Adrenal gland (tissue), 9 donors: ENCODE measurements at regions not wholly inside any gene's neighbourhood (a gene's known extent, or its start where the extent isn't known, plus 50 kb on each side); places are given as distances from the start of the nearest gene placed in this dataset.

Experiments
- DNase-seq, 7 donors: peaks; one replicate each; pipeline ENCODE4 v3.0.0-alpha.2; 2019 to 2020
- H3K27ac ChIP-seq, 5 donors: fragments of 200-600 bp; sonication (generic) in 4 of 5; 1 replicate in 3 of 5; 2 replicates in 2 of 5; pipeline versions ENCODE4 v1.5.1 to v1.8.0; 2016 to 2020; ENCODE audit warnings: mild to moderate bottlenecking in 1 of 5
- H3K27me3 ChIP-seq: fragments of 200-600 bp; 2 replicates; pipeline ENCODE4 v1.8.0; 2021
- H3K36me3 ChIP-seq, 2 donors: fragments of 200-600 bp; replicated peaks in 1 of 2; 1 replicate in 1 of 2; 2 replicates in 1 of 2; pipeline versions ENCODE4 v1.5.1 to v1.8.0; 2018 to 2022
- H3K4me1 ChIP-seq, 2 donors: fragments of 200-600 bp; replicated peaks in 1 of 2; 1 replicate in 1 of 2; 2 replicates in 1 of 2; pipeline versions ENCODE4 v1.5.1 to v1.8.0; 2018 to 2021
- H3K4me3 ChIP-seq, 4 donors: fragments of 200-600 bp; sonication (generic) in 3 of 4; one replicate each; pipeline ENCODE4 v1.5.1; 2016 to 2018
- H3K9me3 ChIP-seq, 3 donors: fragments of 200-600 bp; sonication (generic) in 1 of 3; replicated peaks in 1 of 3; 1 replicate in 2 of 3; 2 replicates in 1 of 3; pipeline versions ENCODE4 v1.5.1 to v1.8.0; 2016 to 2021
- POLR2A ChIP-seq, 2 donors: fragments of 450-650 bp; IDR thresholded peaks; one replicate each; pipeline ENCODE4 v1.6.1; 2017; ENCODE audit warnings: antibody characterized with exemption in 2 of 2, mild to moderate bottlenecking in 2 of 2, moderate library complexity in 1 of 2
- WGBS, 4 donors: extraction: QIAGEN DNeasy Blood & Tissue Kit in 2 of 4; methylation state at CpG; one replicate each; pipeline versions ENCODE4 v1.1.5 to v1.1.7; 2013 to 2017; 5-methylcytosine and 5-hydroxymethylcytosine counted together
- intact Hi-C, 2 donors: fragments of 100-400 bp; cut with DNase I; formaldehyde crosslinking; loops; one replicate each; pipeline versions ENCODE4 v1.14.1 to v1.15.0; 2022 to 2023
- TF ChIP-seq, protein P1 (sequence below), 6 experiments: fragments of 450-650 bp in 4 of 6; fragments of 200-600 bp in 2 of 6; sonication (generic) in 1 of 6; IDR thresholded peaks; 1 replicate in 5 of 6; 2 replicates in 1 of 6; pipeline versions ENCODE4 v1.5.1 to v1.8.0; 2016 to 2021; ENCODE audit warnings: antibody characterized with exemption in 6 of 6, mild to moderate bottlenecking in 2 of 6, moderate library complexity in 1 of 6
- donor health status: healthy with polysubstance abuse.
- donor health status: Bipolar disorder and iron deficiency.
- donor health status: DM: yes; HTN: yes; CAD: no.
- donor health status: DM: no; HTN: no; CAD: no.
- donor health status: DM: no; HTN: no; CAD: no.

DNA sequence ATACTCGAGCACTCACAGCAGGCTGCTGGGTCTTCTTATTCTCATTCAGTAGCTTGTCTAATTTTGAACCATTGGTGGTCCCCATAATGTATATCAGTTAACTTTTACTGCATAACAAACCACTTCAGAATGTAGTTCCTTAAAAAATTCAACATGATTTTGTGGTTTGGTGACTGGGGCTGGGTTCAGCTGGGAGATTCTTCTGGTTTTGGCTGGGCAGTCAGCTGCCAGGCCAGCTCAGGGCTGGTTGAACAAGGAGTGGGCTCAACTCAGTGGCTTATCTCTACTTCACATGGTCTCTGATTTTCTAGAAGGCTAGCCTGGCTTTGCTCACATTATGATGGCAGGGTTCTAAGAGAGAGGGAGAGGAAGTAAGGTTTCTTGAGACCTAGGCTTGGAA lies 292.4 kb upstream of the CHD6 start:
- Histone ChIP-seq H3K4me1 (no peaks in the 10 kb centered on the region), H3K27ac (no peak overlapping the region), H3K36me3 (no peaks in the 10 kb centered on the region), H3K9me3 (peaks cover 0 to 6% (median 0%) of the 10 kb centered on the region in 3 donors), H3K4me3 (no peak overlapping the region), H3K27me3 (no peaks in the 10 kb centered on the region)
- DNase-seq, result no peak
- TF ChIP-seq, protein P1, sequence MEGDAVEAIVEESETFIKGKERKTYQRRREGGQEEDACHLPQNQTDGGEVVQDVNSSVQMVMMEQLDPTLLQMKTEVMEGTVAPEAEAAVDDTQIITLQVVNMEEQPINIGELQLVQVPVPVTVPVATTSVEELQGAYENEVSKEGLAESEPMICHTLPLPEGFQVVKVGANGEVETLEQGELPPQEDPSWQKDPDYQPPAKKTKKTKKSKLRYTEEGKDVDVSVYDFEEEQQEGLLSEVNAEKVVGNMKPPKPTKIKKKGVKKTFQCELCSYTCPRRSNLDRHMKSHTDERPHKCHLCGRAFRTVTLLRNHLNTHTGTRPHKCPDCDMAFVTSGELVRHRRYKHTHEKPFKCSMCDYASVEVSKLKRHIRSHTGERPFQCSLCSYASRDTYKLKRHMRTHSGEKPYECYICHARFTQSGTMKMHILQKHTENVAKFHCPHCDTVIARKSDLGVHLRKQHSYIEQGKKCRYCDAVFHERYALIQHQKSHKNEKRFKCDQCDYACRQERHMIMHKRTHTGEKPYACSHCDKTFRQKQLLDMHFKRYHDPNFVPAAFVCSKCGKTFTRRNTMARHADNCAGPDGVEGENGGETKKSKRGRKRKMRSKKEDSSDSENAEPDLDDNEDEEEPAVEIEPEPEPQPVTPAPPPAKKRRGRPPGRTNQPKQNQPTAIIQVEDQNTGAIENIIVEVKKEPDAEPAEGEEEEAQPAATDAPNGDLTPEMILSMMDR (IDR thresholded peaks at IDR 0.05), result no peak
- no peak for TF ChIP-seq POLR2A (IDR thresholded peaks at IDR 0.05)
- 76 to 86% (median 83%) methylated on average over 1 of the region's 1 CpG for WGBS, 4 donors
- intact Hi-C loops, result no loop called here

GRCh38 chr20:41905199-41905598 lies 287.0 kb upstream of the CHD6 start:
- Histone ChIP-seq H3K4me3 (no peak overlapping the region), H3K27me3 (no peaks in the 10 kb centered on the region), H3K9me3 (no peaks in the 10 kb centered on the region), H3K4me1 (no peaks in the 10 kb centered on the region), H3K27ac (no peak overlapping the region), H3K36me3 (no peaks in the 10 kb centered on the region)
- no peak for TF ChIP-seq POLR2A (IDR thresholded peaks at IDR 0.05)
- TF ChIP-seq, protein P1 (IDR thresholded peaks at IDR 0.05), result no peak
- DNase-seq, result no peak
- WGBS, 4 donors, result 50 to 56% (median 54%) methylated on average over 4 of the region's 4 CpGs
- intact Hi-C loops, result no loop called here

DNA sequence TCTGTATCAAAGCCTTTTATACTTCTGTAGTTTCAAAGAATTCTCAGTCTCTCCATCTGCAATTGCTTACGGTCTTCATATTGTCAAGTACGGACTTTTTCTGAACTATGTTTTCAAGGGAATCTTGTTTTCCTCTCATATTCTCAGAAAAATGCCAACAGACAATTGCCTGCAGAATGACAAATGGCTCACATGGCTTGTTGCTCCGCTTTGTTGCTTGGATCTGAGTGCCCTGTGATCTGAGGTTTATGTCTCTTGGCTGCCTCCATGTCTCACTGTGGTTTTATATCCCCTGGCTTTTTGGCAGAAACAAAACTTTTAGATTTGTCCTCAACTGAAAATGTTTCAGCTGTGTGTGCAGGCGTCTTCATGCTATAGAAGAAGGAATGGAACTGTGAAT lies 285.4 kb upstream of the CHD6 start:
- Histone ChIP-seq H3K4me3 (no peak overlapping the region), H3K36me3 (no peaks in the 10 kb centered on the region), H3K4me1 (no peaks in the 10 kb centered on the region), H3K27me3 (no peaks in the 10 kb centered on the region), H3K9me3 (no peaks in the 10 kb centered on the region), H3K27ac (no peak overlapping the region)
- TF ChIP-seq POLR2A (IDR thresholded peaks at IDR 0.05), result no peak
- TF ChIP-seq, protein P1 (IDR thresholded peaks at IDR 0.05), result no peak
- intact Hi-C loops, result no loop called here
- no peak for DNase-seq
- 57 to 70% (median 62%) methylated on average over 4 of the region's 4 CpGs for WGBS, 4 donors

DNA sequence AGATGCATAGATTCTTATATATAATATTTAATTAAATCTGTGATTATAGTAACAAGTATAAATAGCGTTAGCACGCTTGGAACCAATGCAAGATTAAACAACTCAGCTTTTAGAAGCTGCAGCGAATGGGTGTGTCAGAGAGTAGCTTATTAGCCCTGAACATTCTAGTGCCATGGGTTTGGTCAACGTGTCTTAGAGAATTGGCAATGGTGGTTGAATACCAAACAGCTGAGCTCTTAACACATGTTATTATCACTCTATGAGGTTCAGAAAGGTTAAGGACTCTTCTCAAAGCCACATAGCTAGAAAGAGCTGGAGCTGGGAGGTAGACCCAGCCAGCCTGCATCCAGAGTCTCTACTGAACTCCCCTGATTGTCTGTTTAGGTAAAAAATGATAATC lies 284.2 kb upstream of the CHD6 start:
- intact Hi-C loops, result no loop called here
- 72 to 90% (median 84%) methylated on average over 4 of the region's 4 CpGs for WGBS, 4 donors
- TF ChIP-seq POLR2A (IDR thresholded peaks at IDR 0.05), result no peak
- TF ChIP-seq, protein P1 (IDR thresholded peaks at IDR 0.05), result no peak

More for the DNA sequence above, 284.2 kb upstream of the CHD6 start:
- H3K4me3 ChIP-seq, result no peak overlapping the region
- DNase-seq, result no peak
- no peak overlapping the region for H3K27ac ChIP-seq
- H3K27me3 ChIP-seq, result no peaks in the 10 kb centered on the region
- H3K36me3 ChIP-seq, result no peaks in the 10 kb centered on the region
- H3K4me1 ChIP-seq, result no peaks in the 10 kb centered on the region
- no peaks in the 10 kb centered on the region for H3K9me3 ChIP-seq
